ENCODE measurements at regions not wholly inside any gene's neighbourhood (a gene's known extent, or its start where the extent isn't known, plus 50 kb on each side); places are given as distances from the start of the nearest gene placed in this dataset.

- H3K4me1 ChIP-seq: no peaks in the 10 kb centered on the region
- ATAC-seq (no peak), DNase-seq (no peak)
- H3K9me3 ChIP-seq: no peaks in the 10 kb centered on the region
- H3K27ac ChIP-seq: no peak overlapping the region
- peaks cover 0 to 6% (median 0%) of the 10 kb centered on the region in 7 donors for H3K27me3 ChIP-seq
- intact Hi-C loops (cut with DNase I): no loop called here
- TF ChIP-seq CTCF (IDR thresholded peaks at IDR 0.05): no peak
- H3K4me3 ChIP-seq: no peak overlapping the region
- H3K36me3 ChIP-seq: no peaks in the 10 kb centered on the region
- 86 to 88% methylated on average over 5 of the region's 5 CpGs for WGBS, 2 donors
These were observed 444.3 kb downstream of the SLC4A3 start for GRCh38 chr2:220071696-220072095.

- intact Hi-C loops (cut with DNase I): no loop called here
These were observed 445.3 kb downstream of the SLC4A3 start for GRCh38 chr2:220072669-220073220.

GRCh38 chr2:220075835-220076234, 448.4 kb downstream of the SLC4A3 start:
- H3K9me3 ChIP-seq: no peaks in the 10 kb centered on the region
- no peak overlapping the region for H3K27ac ChIP-seq
- no peak for DNase-seq
- intact Hi-C loops (cut with DNase I): no loop called here
- peaks cover 0 to 6% (median 0%) of the 10 kb centered on the region in 7 donors for H3K27me3 ChIP-seq
- TF ChIP-seq CTCF (IDR thresholded peaks at IDR 0.05): no peak
- H3K36me3 ChIP-seq: no peaks in the 10 kb centered on the region
- 64 to 76% methylated on average over 1 of the region's 1 CpG for WGBS, 2 donors
- no peak overlapping the region for H3K4me3 ChIP-seq
- H3K4me1 ChIP-seq: peaks cover 0 to 21% (median 0%) of the 10 kb centered on the region in 9 donors
- ATAC-seq: no peak

More at GRCh38 chr2:220072669-220073220, 445.3 kb downstream of the SLC4A3 start:
- ATAC-seq (no peak), DNase-seq (no peak)
- no peaks in the 10 kb centered on the region for H3K9me3 ChIP-seq
- no peak overlapping the region for H3K27ac ChIP-seq
- no peaks in the 10 kb centered on the region for H3K36me3 ChIP-seq
- no peak overlapping the region for H3K4me3 ChIP-seq
- H3K27me3 ChIP-seq: peaks cover 0 to 6% (median 0%) of the 10 kb centered on the region in 7 donors
- H3K4me1 ChIP-seq: peaks cover 0 to 6% (median 0%) of the 10 kb centered on the region in 9 donors
- WGBS, 2 donors: 70 to 71% methylated on average over 8 of the region's 8 CpGs
- TF ChIP-seq CTCF (IDR thresholded peaks at IDR 0.05): no peak

GRCh38 chr2:220076734-220077133, 449.3 kb downstream of the SLC4A3 start:
- intact Hi-C loops (cut with DNase I): no loop called here
- H3K4me1 ChIP-seq: peaks cover 0 to 21% (median 0%) of the 10 kb centered on the region in 9 donors
- no peaks in the 10 kb centered on the region for H3K9me3 ChIP-seq
- peak in 1 of 2 donors; percentile 7 for DNase-seq
- no peaks in the 10 kb centered on the region for H3K36me3 ChIP-seq
- H3K27me3 ChIP-seq: peaks cover 0 to 12% (median 0%) of the 10 kb centered on the region in 7 donors
- ATAC-seq: peak; percentile 30 to 84 (median 72)
- TF ChIP-seq CTCF (IDR thresholded peaks at IDR 0.05): peak in 7 of 9 donors; percentile 8 to 52 (median 24)
- WGBS, 2 donors: 32 to 38% methylated on average over 9 of the region's 9 CpGs
- H3K27ac ChIP-seq: peak overlapping the region in 4 of 10 donors; percentile 31 to 75 (median 60)
- no peak overlapping the region for H3K4me3 ChIP-seq

Data from heart right ventricle (tissue), 16 donors.